Astrocyte (in vitro differentiated cells and primary cell): ENCODE measurements at regions not wholly inside any gene's neighbourhood (a gene's known extent, or its start where the extent isn't known, plus 50 kb on each side); places are given as distances from the start of the nearest gene placed in this dataset.

Source experiments
- DNase-seq: peaks from one replicate; pipeline ENCODE4 v3.0.0-alpha.2; 2010; ENCODE audit warnings: low read depth
- FAIRE-seq: peaks from 2 replicates; lab custom pipeline; 2011; peaks lifted over from hg19 to GRCh38; lab: Jason Lieb, UNC
- H2AFZ ChIP-seq: 2 replicates; pipeline ENCODE4 v1.6.0; 2012; ENCODE audit warnings: low read depth, low read length, inconsistent platforms
- H3K27ac ChIP-seq: 2 replicates; pipeline ENCODE4 v1.5.1; 2011; ENCODE audit warnings: low read depth, low read length, inconsistent platforms
- H3K27me3 ChIP-seq: 2 replicates; pipeline ENCODE4 v1.6.0; 2011; ENCODE audit warnings: low read length, inconsistent platforms; ENCODE audit not compliant: insufficient read depth
- H3K36me3 ChIP-seq: 2 replicates; pipeline ENCODE4 v1.5.1; 2011; ENCODE audit warnings: low read length, inconsistent platforms; ENCODE audit not compliant: insufficient read depth
- H3K4me1 ChIP-seq: 2 replicates; pipeline ENCODE4 v1.5.1; 2011; ENCODE audit warnings: low read length, inconsistent platforms; ENCODE audit not compliant: insufficient read depth
- H3K4me2 ChIP-seq: 2 replicates; pipeline ENCODE4 v1.6.0; 2012; ENCODE audit warnings: low read length, inconsistent platforms
- H3K4me3 ChIP-seq: 2 replicates; pipeline ENCODE4 v1.5.1; 2011; ENCODE audit warnings: low read depth, mild to moderate bottlenecking, low read length, inconsistent platforms; ENCODE audit not compliant: insufficient read depth
- H3K79me2 ChIP-seq: 2 replicates; pipeline ENCODE4 v1.6.0; 2012; ENCODE audit warnings: mild to moderate bottlenecking, low read length, inconsistent platforms; ENCODE audit not compliant: insufficient read depth
- H3K9ac ChIP-seq: 2 replicates; pipeline ENCODE4 v1.6.0; 2012; ENCODE audit warnings: mild to moderate bottlenecking, low read length, inconsistent platforms
- H3K9me3 ChIP-seq: 2 replicates; pipeline ENCODE4 v1.5.1; 2012; ENCODE audit warnings: low read depth, mild to moderate bottlenecking, low read length, inconsistent platforms; ENCODE audit not compliant: insufficient read depth
- H4K20me1 ChIP-seq: 2 replicates; pipeline ENCODE4 v1.6.0; 2012; ENCODE audit warnings: low read length, inconsistent platforms; ENCODE audit not compliant: insufficient read depth
- H3K27ac Mint-ChIP-seq: one replicate; pipeline ENCODE4 v1.8.0; 2021; ENCODE audit warnings: mild to moderate bottlenecking, mixed read lengths; ENCODE audit not compliant: unreplicated experiment
- H3K27me3 Mint-ChIP-seq: one replicate; pipeline ENCODE4 v1.8.0; 2021; ENCODE audit warnings: low read depth, mixed read lengths; ENCODE audit not compliant: unreplicated experiment
- H3K36me3 Mint-ChIP-seq: one replicate; pipeline ENCODE4 v1.8.0; 2021; ENCODE audit warnings: low read depth, mixed read lengths; ENCODE audit not compliant: unreplicated experiment
- H3K4me1 Mint-ChIP-seq: one replicate; pipeline ENCODE4 v1.8.0; 2021; ENCODE audit warnings: low read depth, mixed read lengths; ENCODE audit not compliant: unreplicated experiment
- H3K4me3 Mint-ChIP-seq: one replicate; pipeline ENCODE4 v1.8.0; 2021; ENCODE audit warnings: mild to moderate bottlenecking, moderate library complexity, mixed read lengths; ENCODE audit not compliant: unreplicated experiment
- H3K9me3 Mint-ChIP-seq: one replicate; pipeline ENCODE4 v1.8.0; 2021; ENCODE audit warnings: mild to moderate bottlenecking, mixed read lengths; ENCODE audit not compliant: unreplicated experiment
- EZH2 ChIP-seq: IDR thresholded peaks from 2 replicates; pipeline ENCODE4 v1.6.1; 2012; ENCODE audit warnings: mild to moderate bottlenecking, low read length, inconsistent platforms; ENCODE audit not compliant: insufficient read depth
- TF ChIP-seq, protein P1 (sequence below): IDR thresholded peaks from 2 replicates; pipeline ENCODE4 v1.5.1; 2011; ENCODE audit warnings: low read depth, mild to moderate bottlenecking, inconsistent platforms, low read length, moderate library complexity; ENCODE audit not compliant: insufficient read depth

DNA sequence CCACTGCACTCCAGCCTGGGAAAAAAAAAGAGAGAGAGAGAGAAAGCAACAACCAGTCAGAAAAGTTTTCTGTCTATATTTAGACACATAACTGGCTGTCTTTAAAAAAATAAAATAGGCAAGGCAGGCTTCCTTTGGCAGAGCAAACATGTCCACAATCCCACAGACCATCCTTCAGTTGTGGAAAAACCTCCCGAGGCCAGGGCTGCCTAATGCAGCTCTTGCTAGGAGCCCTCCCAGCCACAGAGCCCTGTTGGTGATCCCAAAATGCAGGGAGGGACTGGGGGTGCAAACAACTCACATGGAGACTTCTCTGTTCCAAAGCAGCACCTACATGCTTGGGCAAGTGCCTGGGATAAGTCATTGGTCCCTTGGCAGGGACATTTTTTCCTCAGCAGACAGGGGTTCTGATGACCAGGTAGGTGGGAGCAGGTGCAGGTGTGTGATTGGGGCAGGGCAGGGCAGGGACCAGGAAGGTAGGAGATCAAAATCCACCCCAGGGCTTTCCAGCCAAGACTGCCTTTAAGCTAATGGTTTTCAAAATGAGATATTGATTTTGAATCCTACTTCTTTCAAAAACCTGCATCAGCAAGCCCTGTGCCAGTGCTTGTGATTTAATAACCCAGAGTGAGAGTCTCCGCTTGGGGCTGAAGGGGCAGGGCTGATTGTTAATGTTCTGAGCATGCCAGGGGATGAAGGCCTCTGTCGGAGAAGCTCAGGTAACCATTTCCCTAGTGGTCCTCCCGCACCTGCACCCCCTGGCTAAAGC is 178.5 kb downstream of the USP12 start:
- no peaks in the 10 kb centered on the region for H3K9me3 ChIP-seq
- no peaks in the 10 kb centered on the region for H4K20me1 ChIP-seq
- no peaks in the 10 kb centered on the region for H3K9me3 Mint-ChIP-seq
- no peak overlapping the region for H3K27ac Mint-ChIP-seq
- DNase-seq (no peak), FAIRE-seq (no peak)
- no peak for TF ChIP-seq EZH2
- TF ChIP-seq, protein P1, sequence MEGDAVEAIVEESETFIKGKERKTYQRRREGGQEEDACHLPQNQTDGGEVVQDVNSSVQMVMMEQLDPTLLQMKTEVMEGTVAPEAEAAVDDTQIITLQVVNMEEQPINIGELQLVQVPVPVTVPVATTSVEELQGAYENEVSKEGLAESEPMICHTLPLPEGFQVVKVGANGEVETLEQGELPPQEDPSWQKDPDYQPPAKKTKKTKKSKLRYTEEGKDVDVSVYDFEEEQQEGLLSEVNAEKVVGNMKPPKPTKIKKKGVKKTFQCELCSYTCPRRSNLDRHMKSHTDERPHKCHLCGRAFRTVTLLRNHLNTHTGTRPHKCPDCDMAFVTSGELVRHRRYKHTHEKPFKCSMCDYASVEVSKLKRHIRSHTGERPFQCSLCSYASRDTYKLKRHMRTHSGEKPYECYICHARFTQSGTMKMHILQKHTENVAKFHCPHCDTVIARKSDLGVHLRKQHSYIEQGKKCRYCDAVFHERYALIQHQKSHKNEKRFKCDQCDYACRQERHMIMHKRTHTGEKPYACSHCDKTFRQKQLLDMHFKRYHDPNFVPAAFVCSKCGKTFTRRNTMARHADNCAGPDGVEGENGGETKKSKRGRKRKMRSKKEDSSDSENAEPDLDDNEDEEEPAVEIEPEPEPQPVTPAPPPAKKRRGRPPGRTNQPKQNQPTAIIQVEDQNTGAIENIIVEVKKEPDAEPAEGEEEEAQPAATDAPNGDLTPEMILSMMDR = no peak
- H3K36me3 ChIP-seq = no peaks in the 10 kb centered on the region
- no peak overlapping the region for H3K27ac ChIP-seq
- H3K4me1 ChIP-seq = no peaks in the 10 kb centered on the region
- H3K4me3 Mint-ChIP-seq = no peak overlapping the region
- no peak overlapping the region for H3K4me3 ChIP-seq
- peaks cover 2% of the 10 kb centered on the region for H3K36me3 Mint-ChIP-seq
- H3K27me3 Mint-ChIP-seq = peaks cover 21% of the 10 kb centered on the region
- H3K9ac ChIP-seq = no peak overlapping the region
- no peaks in the 10 kb centered on the region for H3K79me2 ChIP-seq
- no peak overlapping the region for H3K4me2 ChIP-seq
- no peak overlapping the region for H2AFZ ChIP-seq
- H3K27me3 ChIP-seq = peaks cover 12% of the 10 kb centered on the region
- no peaks in the 10 kb centered on the region for H3K4me1 Mint-ChIP-seq

DNA sequence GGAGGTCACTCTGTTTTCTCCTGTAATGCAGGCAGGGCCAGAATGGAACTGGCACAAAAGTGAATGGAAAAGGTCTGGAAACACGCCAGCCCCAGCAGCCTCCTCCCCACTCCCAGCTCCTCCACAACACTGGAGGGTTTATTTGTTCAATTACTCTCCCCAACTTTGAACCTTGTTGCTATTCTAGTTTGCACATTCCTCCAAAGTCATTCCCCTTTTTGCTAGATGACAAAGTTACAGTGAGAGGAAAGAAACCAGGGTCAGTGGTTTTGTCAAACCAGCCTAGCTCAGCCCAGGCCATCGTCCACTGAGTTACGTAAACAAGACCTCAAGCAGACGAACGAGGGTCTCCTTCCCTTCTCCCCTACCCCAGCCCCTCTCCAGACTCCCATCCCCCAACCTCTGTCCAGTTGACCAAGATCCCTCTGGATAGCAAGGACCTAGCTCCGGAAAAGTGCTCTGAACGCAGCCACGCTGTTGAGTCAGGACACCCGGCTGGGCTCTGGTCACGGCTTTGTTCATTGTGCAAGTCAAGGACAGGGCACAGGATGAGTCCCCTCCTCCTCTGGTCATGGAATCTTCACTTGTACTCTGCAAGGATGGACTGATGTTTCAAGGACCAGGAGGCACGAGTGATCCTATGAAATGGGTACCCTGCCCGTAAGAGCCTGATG is 180.0 kb downstream of the USP12 start:
- no peaks in the 10 kb centered on the region for H3K36me3 ChIP-seq
- Mint-ChIP-seq H3K4me3 (no peak overlapping the region), H3K27ac (no peak overlapping the region), H3K9me3 (no peaks in the 10 kb centered on the region), H3K36me3 (peaks cover 2% of the 10 kb centered on the region), H3K4me1 (no peaks in the 10 kb centered on the region), H3K27me3 (peaks cover 23% of the 10 kb centered on the region)
- H3K27ac ChIP-seq = no peak overlapping the region
- peaks cover 9% of the 10 kb centered on the region for H3K27me3 ChIP-seq
- TF ChIP-seq EZH2 = no peak
- TF ChIP-seq, protein P1 = no peak
- H3K79me2 ChIP-seq = no peaks in the 10 kb centered on the region
- no peaks in the 10 kb centered on the region for H3K4me1 ChIP-seq
- no peak overlapping the region for H3K4me2 ChIP-seq
- DNase-seq = no peak
- H3K4me3 ChIP-seq = no peak overlapping the region
- FAIRE-seq = no peak
- no peak overlapping the region for H3K9ac ChIP-seq
- no peak overlapping the region for H2AFZ ChIP-seq
- H3K9me3 ChIP-seq = no peaks in the 10 kb centered on the region
- no peaks in the 10 kb centered on the region for H4K20me1 ChIP-seq
